HG03439 (cell line): ENCODE measurements at regions not wholly inside any gene's neighbourhood (a gene's known extent, or its start where the extent isn't known, plus 50 kb on each side); places are given as distances from the start of the nearest gene placed in this dataset.

ENCODE experiments used
- ATAC-seq: cut with Tn5 transposase; IDR thresholded peaks from one replicate; pipeline ENCODE4 v1.9.1; 2021; ENCODE audit warnings: mild to moderate bottlenecking, moderate library complexity; ENCODE audit not compliant: unreplicated experiment

GRCh38 chr22:49112661-49113626, 714.7 kb downstream of the BRD1 start:
- no peak for ATAC-seq

GRCh38 chr22:49112176-49112575, 715.5 kb downstream of the BRD1 start:
- ATAC-seq: no peak

- ATAC-seq: no peak
Observed at GRCh38 chr22:49111085-49111484, 716.6 kb downstream of the BRD1 start.

GRCh38 chr22:49108636-49109315, 718.9 kb downstream of the BRD1 start:
- ATAC-seq: no peak

GRCh38 chr22:49107961-49108530, 719.6 kb downstream of the BRD1 start:
- ATAC-seq: no peak

- no peak for ATAC-seq
Observed at GRCh38 chr22:49107561-49107960, 720.1 kb downstream of the BRD1 start.

GRCh38 chr22:49106842-49107152, 720.9 kb downstream of the BRD1 start:
- ATAC-seq: no peak

GRCh38 chr22:49106096-49106841, 721.4 kb downstream of the BRD1 start:
- no peak for ATAC-seq

GRCh38 chr22:49104434-49104833, 723.2 kb downstream of the BRD1 start:
- ATAC-seq: no peak

GRCh38 chr22:49103314-49104059, 724.2 kb downstream of the BRD1 start:
- no peak for ATAC-seq

- ATAC-seq: no peak
Observed at GRCh38 chr22:49102367-49102766, 725.3 kb downstream of the BRD1 start.

- no peak for ATAC-seq
Observed at GRCh38 chr22:49101873-49102272, 725.8 kb downstream of the BRD1 start.

- no peak for ATAC-seq
Observed at GRCh38 chr22:49101225-49101624, 726.4 kb downstream of the BRD1 start.

- no peak for ATAC-seq
Observed at GRCh38 chr22:49100773-49101172, 726.9 kb downstream of the BRD1 start.

- no peak for ATAC-seq
Observed at GRCh38 chr22:49100316-49100715, 727.4 kb downstream of the BRD1 start.

GRCh38 chr22:49099496-49100124, 728.1 kb downstream of the BRD1 start:
- ATAC-seq: no peak

- no peak for ATAC-seq
Observed at GRCh38 chr22:49099089-49099488, 728.6 kb downstream of the BRD1 start.

GRCh38 chr22:49097966-49098365, 729.7 kb downstream of the BRD1 start:
- no peak for ATAC-seq

- ATAC-seq: no peak
Observed at GRCh38 chr22:49097171-49097925, 730.3 kb downstream of the BRD1 start.
